ENCODE measurements at regions not wholly inside any gene's neighbourhood (a gene's known extent, or its start where the extent isn't known, plus 50 kb on each side); places are given as distances from the start of the nearest gene placed in this dataset.
"Not testable (repeated sequence)": the region's sequence is repeated elsewhere in the genome, so short reads cannot be mapped to it uniquely, and the experiment has no call there.

GRCh38 chr12:73529231-73529630 is 1008.4 kb upstream of the ATXN7L3B start:
- no peak for DNase-seq (ENCODE audit: low spot score)

DNA sequence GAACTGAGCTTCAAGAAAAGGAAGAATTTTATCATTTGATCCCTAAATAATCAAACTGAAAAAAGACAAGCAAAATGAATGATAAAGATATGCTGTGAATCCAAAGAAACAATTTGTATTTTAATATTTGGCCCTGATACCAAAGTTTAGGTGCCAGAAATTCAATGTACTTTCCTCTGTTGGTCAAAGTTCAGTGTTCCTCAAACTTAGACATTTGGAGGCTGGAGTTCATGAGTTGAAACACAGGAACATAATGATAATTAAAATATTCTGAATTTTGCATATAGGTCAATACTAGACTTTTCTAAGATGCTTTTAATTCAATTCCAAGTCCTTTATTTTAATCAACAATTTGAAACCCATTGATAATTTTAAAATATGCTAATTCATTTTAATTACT is 1007.7 kb upstream of the ATXN7L3B start:
- DNase-seq (ENCODE audit: low spot score): no peak

- no peak for DNase-seq (ENCODE audit: low spot score)
Observed at GRCh38 chr12:73531752-73532151, 1005.9 kb upstream of the ATXN7L3B start.

DNA sequence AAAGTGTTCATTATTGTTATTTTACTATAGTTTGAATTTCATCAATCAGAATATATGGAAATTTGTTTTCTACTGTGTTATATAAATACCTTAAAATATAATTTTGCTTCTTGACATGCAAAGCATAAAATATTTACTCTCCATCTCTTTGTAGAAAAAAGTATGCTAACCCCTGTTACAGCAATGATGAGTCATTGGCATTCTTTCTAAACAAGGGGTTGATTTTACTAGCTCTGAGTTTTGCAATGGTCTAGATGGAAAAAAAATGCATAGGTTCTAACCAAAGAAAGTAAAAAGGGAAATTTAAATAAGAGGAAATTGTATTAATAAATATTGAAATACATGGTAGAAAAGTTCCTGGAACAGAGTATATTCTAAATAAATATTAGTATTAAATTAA is 990.2 kb upstream of the ATXN7L3B start:
- no peak for DNase-seq (ENCODE audit: low spot score)

DNA sequence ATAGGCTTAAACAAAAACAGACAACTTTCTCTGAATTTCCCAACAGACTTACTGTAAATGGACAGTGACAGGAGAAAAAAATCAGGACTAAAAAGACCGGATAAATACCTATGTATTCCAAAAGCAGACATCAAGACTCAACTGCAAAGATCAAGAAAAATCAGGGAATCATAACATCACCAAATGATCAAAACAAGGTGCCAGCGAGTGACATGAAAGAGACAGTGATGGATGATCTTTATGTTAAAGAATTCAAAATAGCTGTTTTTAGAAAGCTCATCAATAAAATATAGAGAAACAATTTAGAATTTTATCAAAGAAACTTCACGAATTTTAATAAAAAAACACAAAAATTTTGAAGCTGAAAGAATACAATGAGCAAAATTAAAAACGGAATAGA is 952.5 kb upstream of the ATXN7L3B start:
- DNase-seq (ENCODE audit: low spot score): no peak

DNA sequence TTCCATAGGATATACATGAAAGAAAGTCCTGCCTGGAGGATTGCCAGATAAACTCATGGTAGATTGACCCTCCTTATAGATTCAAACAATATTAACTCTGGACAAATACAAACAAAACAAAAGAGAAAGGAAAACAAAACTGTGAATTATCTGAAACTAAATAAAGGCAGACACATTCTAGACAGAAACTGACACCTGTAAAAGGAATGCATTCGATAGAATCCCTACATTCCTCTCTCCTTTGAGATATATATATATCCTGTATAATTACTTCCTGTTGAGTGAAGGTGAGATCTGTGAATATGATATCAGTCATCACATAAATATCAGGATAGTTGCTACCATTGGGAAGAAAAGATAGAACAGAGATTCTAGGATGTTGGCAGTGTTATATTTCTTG is 948.4 kb upstream of the ATXN7L3B start:
- no peak for DNase-seq (ENCODE audit: low spot score)

DNA sequence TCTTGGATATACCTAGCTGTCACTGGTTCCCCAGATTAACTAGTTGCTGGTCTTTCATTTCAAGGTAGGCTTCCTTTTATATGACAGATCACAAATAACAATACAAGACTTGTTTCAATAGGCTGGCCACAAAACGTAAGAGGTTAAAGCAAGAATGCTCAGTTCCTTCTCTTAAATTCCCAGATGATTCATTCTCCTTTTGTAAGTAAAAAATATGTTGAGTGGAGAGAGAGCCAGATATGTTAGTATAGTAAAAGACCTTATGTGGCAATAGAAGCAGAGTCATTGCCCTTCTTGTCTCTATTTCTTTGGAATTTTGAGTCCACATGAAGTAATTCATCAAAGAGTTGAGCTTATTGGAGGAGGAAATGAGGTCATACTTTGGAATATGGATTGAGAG is 939.0 kb upstream of the ATXN7L3B start:
- no peak for DNase-seq (ENCODE audit: low spot score)

DNA sequence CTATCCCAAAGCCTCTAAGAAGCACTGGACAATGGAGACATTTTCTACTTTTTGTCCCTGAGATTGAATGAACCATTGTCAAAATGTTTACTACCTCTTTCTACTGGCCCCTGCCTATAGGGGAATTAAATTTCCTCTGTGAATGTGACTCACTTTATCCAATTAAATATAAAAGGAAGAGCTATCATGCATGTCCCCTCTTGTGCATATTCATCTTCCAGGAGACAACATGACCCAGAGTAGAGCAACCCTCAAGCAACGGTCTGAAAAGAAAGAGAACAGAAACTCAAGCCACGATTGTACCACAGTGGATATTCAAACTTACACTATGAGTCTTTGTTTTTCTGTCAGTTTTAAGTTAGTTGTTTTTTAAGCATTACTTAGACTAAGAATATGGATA is 938.4 kb upstream of the ATXN7L3B start:
- no peak for DNase-seq (ENCODE audit: low spot score)

DNA sequence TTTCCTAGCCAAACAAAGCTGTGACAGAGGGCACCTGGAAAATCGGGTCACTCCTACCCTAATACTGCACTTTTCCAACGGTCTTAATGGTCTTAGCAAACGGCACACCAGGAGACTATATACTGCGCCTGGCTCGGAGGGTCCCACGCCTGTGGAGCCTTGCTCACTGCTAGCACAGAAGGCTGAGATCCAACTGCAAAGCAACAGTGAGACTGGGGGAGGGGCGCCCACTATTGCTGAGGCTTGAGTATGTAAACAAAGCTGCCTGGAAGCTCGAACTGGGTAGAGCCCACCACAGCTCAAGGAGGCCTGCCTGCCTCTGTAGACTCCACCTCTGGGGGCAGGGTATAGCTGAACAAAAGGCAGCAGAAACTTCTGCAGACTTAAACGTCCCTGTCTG is 931.7 kb upstream of the ATXN7L3B start:
- DNase-seq (ENCODE audit: low spot score): not testable (repeated sequence)

- DNase-seq (ENCODE audit: low spot score): no peak
Observed at GRCh38 chr12:73612551-73612950, 925.1 kb upstream of the ATXN7L3B start.

DNA sequence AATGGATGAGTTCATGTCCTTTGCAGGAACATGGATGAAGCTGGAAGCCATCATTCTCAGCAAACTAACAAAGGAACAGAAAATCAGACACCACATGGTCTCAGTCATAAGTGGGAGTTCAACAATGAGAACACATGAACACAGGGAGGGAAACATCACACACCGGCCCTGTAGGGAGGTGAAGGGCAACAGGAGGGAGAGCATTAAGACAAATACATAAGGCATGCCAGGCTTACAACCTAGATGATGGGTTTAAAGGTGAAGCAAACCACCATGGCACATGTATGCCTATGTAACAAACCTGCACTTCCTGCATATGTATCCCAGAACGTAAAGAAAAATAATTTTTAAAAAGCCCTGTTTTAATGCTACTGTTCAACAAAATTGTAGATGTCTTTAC is 914.2 kb upstream of the ATXN7L3B start:
- no peak for DNase-seq (ENCODE audit: low spot score)

DNA sequence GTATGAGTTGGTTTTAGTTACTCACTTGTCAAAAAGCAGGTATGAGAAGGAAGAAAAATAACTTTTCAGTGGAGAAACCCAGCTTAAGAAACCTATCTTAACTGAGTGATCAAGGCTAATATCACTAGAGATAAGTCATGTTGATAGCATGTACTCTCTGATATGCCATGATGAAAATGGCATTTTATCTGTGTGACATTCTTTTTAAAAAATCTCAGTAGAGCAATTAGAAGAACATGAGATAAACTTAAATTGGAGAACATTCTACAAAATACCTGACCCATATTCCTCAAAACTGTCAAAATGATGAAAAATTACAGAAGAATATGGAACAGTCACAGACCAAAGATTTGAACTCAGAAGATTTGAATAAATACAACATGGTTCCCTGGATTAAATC is 912.4 kb upstream of the ATXN7L3B start:
- DNase-seq (ENCODE audit: low spot score): no peak

DNA sequence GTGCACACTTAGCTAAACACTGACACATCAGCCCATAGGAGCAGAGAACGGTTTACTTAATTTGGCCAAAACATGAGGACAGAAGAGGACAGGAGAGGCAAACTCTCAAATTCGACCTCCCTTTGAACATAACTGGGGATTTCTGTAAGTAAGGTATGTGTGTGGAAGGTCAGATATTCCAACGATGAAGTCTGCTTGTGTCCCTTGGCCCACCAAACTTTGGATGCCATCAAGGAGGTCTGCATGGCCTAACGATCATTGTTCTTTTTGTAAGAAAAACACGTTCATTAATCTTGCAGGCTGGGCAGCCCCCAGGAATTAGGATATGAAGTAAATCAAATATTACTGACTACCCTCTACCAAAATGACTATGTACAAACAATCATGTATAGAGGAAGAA is 908.5 kb upstream of the ATXN7L3B start:
- no peak for DNase-seq (ENCODE audit: low spot score)

- peak; percentile 22 for DNase-seq (ENCODE audit: low spot score)
Observed at GRCh38 chr12:73629893-73630831, 907.5 kb upstream of the ATXN7L3B start.

DNA sequence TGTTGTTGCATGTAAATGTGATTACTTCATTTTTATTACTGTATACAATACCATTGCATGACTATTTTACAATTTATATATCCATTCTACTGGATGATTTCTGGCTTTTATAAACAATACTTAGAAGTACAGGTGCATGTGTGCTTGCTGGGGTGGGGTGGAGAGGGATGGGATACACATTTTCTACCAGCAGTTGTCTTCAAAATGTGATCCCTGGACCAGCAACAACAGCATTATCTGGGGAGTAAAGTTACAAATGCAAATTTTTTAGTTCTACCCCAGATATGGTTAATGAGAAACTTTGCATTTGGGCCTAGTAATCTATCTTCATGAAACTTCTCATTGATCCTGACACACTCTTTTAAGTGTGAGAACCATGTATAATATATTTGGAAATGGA is 905.4 kb upstream of the ATXN7L3B start:
- no peak for DNase-seq (ENCODE audit: low spot score)

DNA sequence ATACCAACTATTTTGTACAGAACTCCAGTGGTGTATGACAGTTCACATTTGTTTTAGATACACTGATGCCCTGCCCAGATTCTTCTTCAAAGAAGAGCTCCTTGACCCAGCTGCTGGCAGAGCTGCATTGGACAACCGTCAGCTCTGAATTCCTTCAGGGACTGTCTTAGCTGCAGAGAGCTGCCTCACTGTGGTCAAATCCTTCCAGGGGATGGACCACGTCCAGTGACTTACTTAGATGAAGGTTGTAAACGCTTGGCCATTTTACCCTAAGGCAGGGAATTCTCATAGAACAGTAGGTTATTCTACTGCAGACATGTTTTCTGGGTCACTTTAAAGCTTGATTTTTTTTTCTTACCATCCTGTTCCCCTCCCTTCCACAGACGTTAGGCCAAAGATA is 905.0 kb upstream of the ATXN7L3B start:
- DNase-seq (ENCODE audit: low spot score): no peak

DNA sequence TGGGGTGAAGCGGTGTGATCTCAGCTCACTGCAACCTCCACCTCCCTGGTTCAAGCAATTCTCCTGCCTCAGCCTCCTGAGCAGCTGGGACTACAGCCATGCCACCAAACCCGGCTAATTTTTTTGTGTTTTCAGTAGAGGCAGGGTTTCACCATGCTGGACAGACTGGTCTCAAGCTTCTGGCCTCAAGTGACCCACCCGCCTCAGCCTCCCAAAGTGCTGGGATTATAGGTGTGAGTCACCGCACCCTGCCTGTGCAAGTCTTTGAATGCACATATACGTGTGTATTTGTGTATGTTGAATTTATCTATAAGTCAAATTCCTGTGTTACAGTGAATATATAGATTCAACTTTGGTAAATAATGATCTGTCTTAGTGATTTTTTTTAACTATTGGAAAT is 898.2 kb upstream of the ATXN7L3B start:
- not testable (repeated sequence) for DNase-seq (ENCODE audit: low spot score)

GRCh38 chr12:73656375-73656774 is 881.3 kb upstream of the ATXN7L3B start:
- no peak for DNase-seq (ENCODE audit: low spot score)

DNA sequence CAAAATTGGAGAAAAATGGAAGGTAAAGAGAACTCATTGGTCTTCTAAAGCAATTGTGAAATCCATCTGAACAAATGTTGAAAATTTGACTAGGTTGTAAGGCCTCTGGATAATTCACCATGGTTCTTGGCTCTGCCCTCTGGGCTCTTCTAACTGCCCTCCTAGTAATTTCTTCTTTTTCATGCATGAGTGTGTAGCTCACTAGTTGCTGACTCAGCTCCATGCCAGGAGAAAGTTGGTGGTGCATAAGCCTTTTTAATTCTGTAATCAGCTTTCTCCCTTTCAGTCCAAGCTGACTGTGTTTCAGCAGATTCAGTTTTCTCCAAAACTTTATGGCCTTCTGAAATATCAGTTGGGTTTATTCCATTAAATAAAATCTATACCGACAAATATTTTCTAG is 877.8 kb upstream of the ATXN7L3B start:
- no peak for DNase-seq (ENCODE audit: low spot score)

- no peak for DNase-seq (ENCODE audit: low spot score)
Observed at GRCh38 chr12:73665193-73665592, 872.4 kb upstream of the ATXN7L3B start.

- DNase-seq (ENCODE audit: low spot score): not testable (repeated sequence)
Observed at GRCh38 chr12:73671550-73671949, 866.1 kb upstream of the ATXN7L3B start.

- no peak for DNase-seq (ENCODE audit: low spot score)
Observed at GRCh38 chr12:73677520-73678291, 859.9 kb upstream of the ATXN7L3B start.

- no peak for DNase-seq (ENCODE audit: low spot score)
Observed at GRCh38 chr12:73678335-73678734, 859.3 kb upstream of the ATXN7L3B start.
